ENCODE measurements at regions not wholly inside any gene's neighbourhood (a gene's known extent, or its start where the extent isn't known, plus 50 kb on each side); places are given as distances from the start of the nearest gene placed in this dataset.

- no peak overlapping the region for H3K27ac ChIP-seq (replicated peaks)
- H3K4me3 ChIP-seq (replicated peaks; ENCODE audit: insufficient read depth, low read length) = no peak overlapping the region
- DNase-seq (ENCODE audit: low read depth in 1 of 2, low spot score in 1 of 2) = no peak
- no peak for TF ChIP-seq SPI1 (IDR thresholded peaks at IDR 0.05; ENCODE audit: borderline replicate concordance, low read depth)
- H3K27me3 ChIP-seq (ENCODE audit: insufficient read depth, poor library complexity, severe bottlenecking) = no peaks in the 10 kb centered on the region
Measured at GRCh38 chr20:48056218-48056617, 270.9 kb upstream of the SULF2 start.

GRCh38 chr20:48054051-48054450 lies 268.8 kb upstream of the SULF2 start:
- no peak overlapping the region for H3K4me3 ChIP-seq (replicated peaks; ENCODE audit: insufficient read depth, low read length)
- no peak overlapping the region for H3K27ac ChIP-seq (replicated peaks)
- DNase-seq (ENCODE audit: low read depth in 1 of 2, low spot score in 1 of 2) = no peak
- no peak for TF ChIP-seq REST (IDR thresholded peaks at IDR 0.05; ENCODE audit: insufficient replicate concordance, low read depth)
- no peak for TF ChIP-seq POLR2AphosphoS5 (IDR thresholded peaks at IDR 0.05; ENCODE audit: low read depth)
- TF ChIP-seq CTCF (IDR thresholded peaks at IDR 0.05; ENCODE audit: insufficient read depth, low read length) = no peak
- TF ChIP-seq SPI1 (IDR thresholded peaks at IDR 0.05; ENCODE audit: borderline replicate concordance, low read depth) = no peak
- TF ChIP-seq GABPA (IDR thresholded peaks at IDR 0.05; ENCODE audit: low read depth) = no peak
- H3K27me3 ChIP-seq (ENCODE audit: insufficient read depth, poor library complexity, severe bottlenecking) = no peaks in the 10 kb centered on the region

- Histone ChIP-seq H3K27me3 (ENCODE audit: insufficient read depth, poor library complexity, severe bottlenecking) (no peaks in the 10 kb centered on the region), H3K27ac (replicated peaks) (no peak overlapping the region), H3K4me3 (replicated peaks; ENCODE audit: insufficient read depth, low read length) (no peak overlapping the region)
- TF ChIP-seq SPI1 (IDR thresholded peaks at IDR 0.05; ENCODE audit: borderline replicate concordance, low read depth) = no peak
- TF ChIP-seq POLR2AphosphoS5 (IDR thresholded peaks at IDR 0.05; ENCODE audit: low read depth) = no peak
- TF ChIP-seq CTCF (IDR thresholded peaks at IDR 0.05; ENCODE audit: insufficient read depth, low read length) = no peak
- no peak for TF ChIP-seq REST (IDR thresholded peaks at IDR 0.05; ENCODE audit: insufficient replicate concordance, low read depth)
- no peak for TF ChIP-seq GABPA (IDR thresholded peaks at IDR 0.05; ENCODE audit: low read depth)
- DNase-seq (ENCODE audit: low read depth in 1 of 2, low spot score in 1 of 2) = no peak
Measured at GRCh38 chr20:48052475-48052835, 267.2 kb upstream of the SULF2 start.

- no peak overlapping the region for H3K4me3 ChIP-seq (replicated peaks; ENCODE audit: insufficient read depth, low read length)
- TF ChIP-seq POLR2AphosphoS5 (IDR thresholded peaks at IDR 0.05; ENCODE audit: low read depth) (no peak), CTCF (IDR thresholded peaks at IDR 0.05; ENCODE audit: insufficient read depth, low read length) (no peak), GABPA (IDR thresholded peaks at IDR 0.05; ENCODE audit: low read depth) (no peak), REST (IDR thresholded peaks at IDR 0.05; ENCODE audit: insufficient replicate concordance, low read depth) (no peak), SPI1 (IDR thresholded peaks at IDR 0.05; ENCODE audit: borderline replicate concordance, low read depth) (no peak)
- no peaks in the 10 kb centered on the region for H3K27me3 ChIP-seq (ENCODE audit: insufficient read depth, poor library complexity, severe bottlenecking)
- no peak for DNase-seq (ENCODE audit: low read depth in 1 of 2, low spot score in 1 of 2)
- H3K27ac ChIP-seq (replicated peaks) = no peak overlapping the region
Measured at GRCh38 chr20:48051794-48052474, 266.7 kb upstream of the SULF2 start.
